SK-MEL-5 (cell line): ENCODE measurements at regions not wholly inside any gene's neighbourhood (a gene's known extent, or its start where the extent isn't known, plus 50 kb on each side); places are given as distances from the start of the nearest gene placed in this dataset.
"Not testable (repeated sequence)": the region's sequence is repeated elsewhere in the genome, so short reads cannot be mapped to it uniquely, and the experiment has no call there.

Experiments used
- DNase-seq: peaks from one replicate; pipeline ENCODE4 v3.0.0-alpha.2; 2016; ENCODE audit warnings: low read depth, low spot score
- in situ Hi-C: cut with HindIII; loops from 2 replicates; pipeline ENCODE4 v1.10.0; 2016; ENCODE audit warnings: low sequenced_read_pairs, high pct_unique_total_duplicates, low pct_unique_long_range_greater_than_20kb

DNA sequence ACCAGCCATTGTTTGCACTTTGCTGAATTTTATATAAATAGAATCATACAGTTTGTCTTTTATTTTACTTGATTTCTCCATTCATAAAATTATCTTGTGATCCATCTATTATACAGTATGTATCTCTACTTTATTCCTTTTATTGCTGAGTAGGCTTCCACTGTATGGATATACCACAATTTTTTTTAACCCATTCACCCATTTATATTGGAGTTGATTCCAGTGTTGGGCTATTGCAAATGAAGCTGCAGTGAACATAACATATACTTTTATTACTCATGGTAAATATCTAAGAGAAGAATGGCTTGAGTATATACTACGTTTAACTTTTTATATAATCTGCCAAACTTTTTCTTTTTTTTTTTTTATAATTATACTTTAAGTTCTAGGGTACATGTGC lies 463.6 kb downstream of the ETNK1 start:
- in situ Hi-C loops, result no loop called here
- DNase-seq, result no peak

DNA sequence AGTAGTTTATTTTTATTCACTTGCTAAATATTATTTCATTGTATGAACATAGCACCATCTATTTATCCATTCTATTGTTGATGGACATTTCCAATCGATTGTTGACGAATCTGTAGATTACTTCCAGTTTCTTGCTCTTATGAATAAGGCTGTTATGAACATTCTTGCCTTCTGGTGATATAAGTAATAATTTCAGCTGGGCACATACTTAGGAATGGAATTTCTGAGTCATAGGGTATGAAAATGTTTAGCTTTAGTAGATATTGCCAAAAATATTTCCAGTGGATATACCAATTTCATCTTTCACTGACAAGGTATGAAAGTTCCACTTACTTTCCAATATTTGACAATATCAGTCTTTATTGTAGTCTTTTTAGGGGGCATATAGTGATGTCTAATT lies 468.5 kb downstream of the ETNK1 start:
- DNase-seq, result no peak
- in situ Hi-C loops, result no loop called here

DNA sequence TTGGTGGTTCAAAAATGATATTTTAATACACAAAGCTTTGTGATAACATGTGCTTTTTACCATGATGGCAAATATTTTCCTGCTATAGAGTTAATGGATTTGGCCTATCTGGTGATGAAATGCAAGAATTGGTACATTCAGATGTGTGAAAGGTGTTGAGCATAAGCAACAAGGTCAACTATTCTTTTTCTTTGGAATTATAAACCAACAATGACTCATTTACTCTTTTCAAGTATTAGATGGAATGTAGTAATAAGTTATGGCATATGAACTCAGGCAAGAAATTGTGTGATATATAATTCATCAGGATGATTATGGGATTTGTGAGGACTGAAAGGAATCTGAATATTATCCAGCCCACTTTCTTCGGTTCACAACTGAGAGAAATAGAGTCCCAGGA lies 471.4 kb downstream of the ETNK1 start:
- no peak for DNase-seq
- in situ Hi-C loops, result no loop called here

DNA sequence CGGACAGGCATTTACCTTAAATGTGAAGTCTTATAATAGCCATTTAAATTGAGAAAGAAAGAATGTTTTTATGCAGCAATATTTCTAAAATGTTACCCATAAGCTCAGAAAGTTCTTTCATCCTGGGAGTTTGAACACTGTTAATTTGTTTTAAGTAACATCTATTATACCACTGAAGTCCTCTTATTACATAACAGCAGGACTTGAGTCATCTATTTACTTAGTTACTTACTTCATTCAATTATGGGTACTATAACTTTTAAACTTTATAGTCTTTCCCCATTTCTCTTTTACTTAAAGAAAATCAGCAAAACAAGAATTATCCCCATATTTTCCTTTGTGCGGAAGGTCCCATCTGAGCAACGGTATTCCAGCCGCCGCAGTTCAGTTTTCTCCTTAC lies 473.1 kb downstream of the ETNK1 start:
- DNase-seq, result no peak
- in situ Hi-C loops, result no loop called here

DNA sequence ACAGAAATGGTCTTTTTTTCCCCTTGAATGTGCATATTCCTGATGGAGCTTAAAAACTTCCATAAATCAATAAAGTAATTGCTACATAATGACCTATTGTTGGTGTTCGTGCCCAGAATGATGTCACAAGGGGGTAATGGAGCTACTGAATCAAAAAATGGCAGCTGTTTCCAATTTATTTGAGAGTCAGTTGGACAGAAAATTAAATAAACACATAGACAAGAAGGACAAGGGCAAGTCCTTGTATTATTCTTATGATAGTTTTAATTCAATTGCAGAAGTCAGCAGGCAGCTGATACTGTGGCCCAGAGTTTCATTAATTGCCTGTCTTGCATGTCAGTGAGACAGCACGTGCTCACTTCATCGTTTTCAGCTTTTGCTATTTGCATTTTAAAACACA lies 473.5 kb downstream of the ETNK1 start:
- peak; percentile 48 for DNase-seq
- in situ Hi-C loops, result no loop called here

DNA sequence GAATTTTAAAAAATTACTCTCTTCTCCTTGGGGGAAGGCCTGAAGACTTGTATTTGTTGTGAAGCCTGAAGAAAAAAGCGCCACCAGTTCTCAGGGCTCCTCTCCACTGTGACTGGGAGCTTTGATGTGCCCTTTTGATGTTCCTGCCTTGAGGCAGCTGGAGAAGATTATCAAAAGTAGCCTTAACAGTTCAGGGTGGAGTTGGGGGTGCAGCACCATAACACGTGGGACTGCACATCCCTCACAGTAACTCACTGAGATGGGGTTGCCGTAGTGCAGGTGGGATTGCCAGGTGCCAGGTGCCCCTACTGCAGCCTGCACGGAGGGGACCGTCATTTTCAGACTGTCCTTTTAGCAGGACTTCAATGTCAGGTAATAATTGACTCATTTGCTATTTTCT lies 474.1 kb downstream of the ETNK1 start:
- DNase-seq, result no peak
- in situ Hi-C loops, result no loop called here

DNA sequence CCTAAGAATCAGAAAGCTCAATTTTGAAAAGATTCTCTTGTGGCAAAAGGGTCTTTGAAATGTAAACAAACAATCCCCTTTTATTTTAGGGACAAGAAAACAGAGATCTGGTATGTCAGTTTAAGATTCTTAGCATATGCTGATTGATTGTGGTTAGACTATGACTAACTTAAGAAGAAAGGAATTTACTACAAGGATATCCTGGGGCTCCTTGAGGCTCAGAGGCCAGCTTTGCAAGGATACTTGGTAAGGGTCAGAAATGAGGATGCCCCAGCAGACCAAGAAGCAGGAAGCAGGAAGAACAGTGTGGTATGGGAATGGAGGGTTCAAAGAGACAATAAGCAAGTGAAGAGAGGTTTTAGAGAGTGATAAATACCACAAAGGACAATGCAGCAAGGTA lies 474.6 kb downstream of the ETNK1 start:
- no peak for DNase-seq
- in situ Hi-C loops, result no loop called here

DNA sequence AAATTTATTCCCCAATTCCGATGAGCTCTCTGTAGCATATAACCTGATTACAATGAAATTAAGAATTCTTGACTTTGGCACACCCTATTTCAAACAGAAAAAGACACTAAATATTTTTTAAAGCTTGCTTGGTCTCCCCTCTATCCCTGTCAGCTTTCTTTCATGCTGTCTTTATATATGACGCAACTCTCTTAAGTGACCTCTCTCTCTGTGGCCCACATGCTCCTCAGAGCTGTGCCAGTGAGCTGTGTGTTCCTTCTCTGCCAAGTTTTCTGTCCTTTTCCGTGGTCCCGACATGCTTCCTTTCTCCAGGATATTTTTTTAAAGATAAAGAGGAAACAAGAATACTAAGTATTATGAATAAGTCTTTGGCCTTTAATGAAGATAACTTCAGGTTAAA lies 484.0 kb downstream of the ETNK1 start:
- DNase-seq, result no peak
- in situ Hi-C loops, result no loop called here

DNA sequence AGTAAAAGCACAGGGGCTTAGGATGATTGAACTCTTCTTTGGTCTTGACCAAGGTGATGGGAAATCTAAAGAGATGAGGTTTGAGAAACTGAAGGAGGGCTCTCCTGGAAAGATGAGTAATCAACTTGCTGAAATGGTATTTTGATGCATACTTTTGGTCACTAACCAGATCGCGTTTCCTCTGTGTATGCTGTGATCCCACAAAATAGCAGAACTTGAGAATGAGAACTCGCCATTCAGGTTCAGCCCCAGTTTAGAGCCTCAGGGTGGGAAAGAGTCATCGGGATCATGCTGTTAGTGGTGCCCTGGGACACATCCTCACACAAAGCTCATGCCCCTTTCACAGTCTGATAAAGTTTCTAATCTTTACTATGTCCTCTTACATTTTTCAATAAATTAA lies 488.8 kb downstream of the ETNK1 start:
- DNase-seq, result no peak
- in situ Hi-C loops, result no loop called here

DNA sequence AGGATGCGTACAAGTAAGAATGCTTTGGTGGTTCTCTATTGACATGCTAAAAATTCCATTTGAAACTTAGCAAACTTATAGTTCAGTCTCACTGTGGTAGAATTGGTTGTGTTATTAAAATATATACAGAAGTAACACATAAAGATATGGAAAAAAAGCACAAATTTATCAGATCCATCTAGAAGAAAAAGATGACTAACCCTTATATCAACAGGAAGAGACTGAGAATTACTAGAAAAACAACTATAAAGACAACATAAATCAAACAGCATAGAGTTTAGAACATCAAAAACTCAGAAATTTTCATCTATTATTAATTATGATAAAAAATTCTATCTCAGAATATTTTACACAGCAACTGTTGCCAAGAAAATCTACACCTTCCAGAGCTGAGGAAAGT lies 491.0 kb downstream of the ETNK1 start:
- in situ Hi-C loops, result no loop called here
- no peak for DNase-seq

DNA sequence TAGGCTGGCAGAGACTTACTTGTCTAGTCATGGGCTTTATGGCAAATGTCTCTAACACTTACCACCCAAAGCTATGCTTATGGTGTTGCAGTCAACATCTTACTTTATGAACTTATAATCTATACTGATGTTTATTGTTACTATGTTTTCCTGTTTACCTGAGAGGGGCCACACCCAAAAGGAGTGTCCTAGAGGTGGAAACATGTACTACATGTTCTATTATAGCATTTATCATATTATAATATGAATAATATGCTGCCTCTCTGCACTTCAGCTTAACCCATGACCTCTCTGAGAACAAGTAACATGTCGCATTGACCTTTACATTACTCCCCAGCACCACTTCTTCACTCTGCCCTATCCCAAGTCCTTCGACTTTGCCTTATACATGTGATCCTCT lies 501.8 kb downstream of the ETNK1 start:
- in situ Hi-C loops, result no loop called here
- DNase-seq, result no peak

DNA sequence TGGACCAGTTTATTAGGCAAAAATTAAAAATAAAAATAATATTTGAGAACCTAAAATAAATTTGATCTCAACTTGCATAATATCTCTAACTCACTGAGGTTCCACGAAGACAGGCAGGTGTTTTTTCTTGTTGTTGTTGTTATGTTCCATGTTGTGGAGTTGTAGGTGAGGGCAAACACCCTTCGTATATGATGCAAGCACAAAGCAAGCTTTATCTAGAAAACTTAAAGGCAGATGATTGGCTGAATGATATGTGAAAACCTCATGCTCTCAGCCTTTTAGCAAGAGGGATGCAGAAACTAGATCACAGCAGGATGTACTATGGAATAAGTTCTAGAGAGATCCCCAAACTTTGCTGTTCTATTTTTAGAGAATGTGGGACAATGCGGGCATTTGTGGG lies 502.7 kb downstream of the ETNK1 start:
- no peak for DNase-seq
- in situ Hi-C loops, result no loop called here

DNA sequence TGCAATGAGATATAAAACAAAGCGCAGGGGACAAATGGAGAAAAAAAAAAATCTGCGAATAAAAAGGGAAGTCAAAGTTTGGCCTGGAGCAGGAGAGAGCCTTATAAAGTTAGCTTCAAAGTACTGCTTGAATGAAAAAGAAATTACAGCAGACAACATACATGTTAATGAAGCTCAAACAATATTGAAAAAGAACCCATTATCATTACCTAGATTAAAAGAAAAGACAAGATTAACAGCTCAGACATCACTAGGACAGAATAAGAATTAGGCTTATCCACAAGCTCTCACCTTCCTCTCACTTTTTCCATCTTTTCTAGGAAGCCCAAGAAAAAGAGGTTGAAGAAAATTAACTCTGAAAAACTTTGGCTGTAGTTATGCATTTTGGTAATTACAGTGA lies 503.5 kb downstream of the ETNK1 start:
- in situ Hi-C loops, result no loop called here
- DNase-seq, result no peak

DNA sequence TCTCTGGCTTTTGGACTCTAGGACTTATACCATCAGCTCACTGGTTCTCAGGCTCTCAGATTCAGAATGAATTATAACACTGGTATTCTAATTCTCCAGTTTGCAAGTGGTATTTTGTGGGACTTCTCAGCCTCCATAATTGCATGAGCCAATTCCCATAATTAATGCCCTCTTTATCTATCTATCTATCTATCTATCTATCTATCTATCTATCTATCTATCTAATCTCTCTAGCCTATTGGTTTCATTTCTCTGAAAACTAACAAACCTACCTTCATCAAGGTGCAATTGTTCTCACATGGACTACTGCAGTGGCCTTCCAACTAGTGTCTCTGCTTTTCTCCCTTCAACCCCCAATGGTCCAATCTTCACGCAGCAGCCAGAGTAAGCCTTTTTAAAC lies 507.4 kb downstream of the ETNK1 start:
- DNase-seq, result no peak
- in situ Hi-C loops, result no loop called here

DNA sequence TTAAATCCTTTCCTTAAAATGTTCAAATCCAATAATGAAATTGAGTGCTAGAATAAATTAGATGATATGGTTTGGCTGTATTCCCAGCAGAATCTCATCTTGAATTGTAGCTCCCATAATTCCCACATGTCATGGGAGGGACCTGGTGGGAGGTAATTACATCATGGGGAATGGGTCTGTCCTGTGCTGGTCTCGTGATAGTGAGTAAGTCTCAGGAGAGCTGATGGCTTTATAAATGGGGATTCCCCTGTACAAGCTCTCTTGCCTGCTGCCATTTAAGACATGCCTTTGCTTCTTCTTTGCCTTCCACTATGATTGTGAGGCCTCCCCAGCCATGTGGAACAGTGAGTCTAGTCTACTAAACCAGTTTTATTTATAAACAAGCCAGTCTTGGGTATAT lies 508.5 kb downstream of the ETNK1 start:
- in situ Hi-C loops, result no loop called here
- peak; percentile 40 for DNase-seq

DNA sequence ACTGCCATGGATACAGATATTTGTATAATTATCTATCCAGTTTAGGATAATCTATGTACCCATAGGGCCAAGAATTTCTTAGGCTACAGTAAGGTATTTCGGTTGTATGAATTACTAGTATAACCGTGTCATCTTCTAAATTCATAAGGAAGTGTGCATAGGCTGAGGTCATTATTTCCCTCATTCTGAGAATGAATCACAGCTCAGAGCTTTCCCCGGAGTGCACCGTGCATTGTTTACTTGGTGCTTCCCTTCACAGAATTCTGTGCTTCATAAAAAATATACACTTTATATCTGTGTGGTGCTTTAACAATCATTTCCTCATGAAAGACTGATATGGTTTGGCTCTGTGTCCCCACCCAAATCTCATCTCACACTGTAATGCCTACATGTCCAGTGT lies 514.1 kb downstream of the ETNK1 start:
- in situ Hi-C loops, result no loop called here
- DNase-seq, result no peak

DNA sequence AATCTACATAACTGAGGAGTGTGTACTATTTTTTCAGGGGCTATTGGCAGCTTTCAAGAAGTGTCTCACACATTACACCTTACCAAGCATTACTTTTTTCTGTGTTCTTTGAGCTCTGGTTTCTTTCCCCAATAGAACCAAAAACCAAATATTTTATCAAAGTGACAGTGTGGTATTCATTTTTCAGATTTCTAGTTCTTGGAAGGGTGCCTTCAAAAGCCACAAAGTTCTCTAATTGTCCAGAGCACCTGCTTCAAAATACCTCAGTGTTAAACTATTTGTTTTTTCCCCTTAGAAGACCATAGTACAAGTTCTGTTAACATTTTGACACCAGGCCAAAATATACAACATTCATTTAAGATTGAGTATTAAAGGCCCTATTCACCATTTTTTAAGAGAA lies 515.7 kb downstream of the ETNK1 start:
- DNase-seq, result no peak
- in situ Hi-C loops, result no loop called here

DNA sequence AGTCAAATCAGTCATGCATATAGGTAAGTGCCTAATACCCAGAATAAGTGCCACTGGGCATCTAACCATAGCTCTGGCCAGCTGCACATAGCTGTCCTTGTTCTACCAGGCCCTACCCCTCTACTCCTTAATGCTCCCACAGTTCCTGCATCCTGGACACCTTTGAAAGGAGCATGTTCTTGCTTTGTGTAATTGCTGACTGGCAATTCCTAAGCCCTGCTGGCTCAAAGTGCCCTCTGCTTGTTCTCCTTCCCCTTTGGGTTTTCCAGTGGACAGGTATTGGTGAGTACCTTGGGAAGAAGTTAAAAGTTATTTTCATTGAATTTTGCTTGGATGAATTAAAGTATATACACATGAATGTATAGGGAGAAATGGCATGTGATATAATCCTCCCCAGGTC lies 516.4 kb downstream of the ETNK1 start:
- no peak for DNase-seq
- in situ Hi-C loops, result no loop called here

DNA sequence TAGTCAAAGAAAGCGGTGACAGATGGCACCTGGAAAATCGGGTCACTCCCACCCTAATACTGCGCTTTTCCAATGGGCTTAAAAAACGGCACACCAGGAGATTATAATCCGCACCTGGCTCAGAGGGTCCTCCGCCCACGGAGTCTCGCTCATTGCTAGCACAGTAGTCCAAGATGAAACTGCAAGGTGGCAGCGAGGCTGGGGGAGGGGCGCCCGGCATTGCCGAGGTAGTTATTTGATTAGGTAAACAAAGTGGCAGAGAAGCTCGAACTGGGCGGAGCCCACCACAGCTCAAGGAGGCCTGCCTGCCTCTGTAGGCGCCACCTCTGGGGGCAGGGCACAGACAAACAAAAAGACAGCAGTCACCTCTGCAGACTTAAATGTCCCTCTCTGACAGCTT lies 521.1 kb downstream of the ETNK1 start:
- DNase-seq, in situ Hi-C loops: not testable (repeated sequence)

DNA sequence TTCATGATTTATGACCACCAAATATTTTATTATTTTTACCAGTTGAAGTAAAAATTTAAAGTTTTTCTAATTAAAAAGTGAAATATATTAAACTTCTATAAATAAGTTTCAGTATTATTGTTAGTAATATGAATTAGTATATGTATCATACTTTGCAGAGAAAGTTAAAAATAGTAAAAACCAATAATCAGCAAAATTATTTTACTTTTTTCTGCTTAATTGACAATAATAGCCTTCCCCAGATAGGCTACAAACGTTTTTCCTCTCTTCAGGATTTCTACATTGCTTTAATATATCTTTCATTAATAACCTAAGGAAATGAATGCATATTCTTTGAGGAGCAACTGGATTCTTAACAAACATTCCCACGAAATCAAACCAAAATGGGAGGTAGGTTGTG lies 543.5 kb downstream of the ETNK1 start:
- in situ Hi-C loops, result no loop called here

More for the DNA sequence above, 543.5 kb downstream of the ETNK1 start:
- no peak for DNase-seq
